HG02840 (cell line): ENCODE measurements at regions not wholly inside any gene's neighbourhood (a gene's known extent, or its start where the extent isn't known, plus 50 kb on each side); places are given as distances from the start of the nearest gene placed in this dataset.

ENCODE experiments used
- ATAC-seq: cut with Tn5 transposase; IDR thresholded peaks from one replicate; pipeline ENCODE4 v1.9.1; 2021; ENCODE audit warnings: mild to moderate bottlenecking, moderate library complexity, moderate number of reproducible peaks; ENCODE audit not compliant: unreplicated experiment, low FRiP score

DNA sequence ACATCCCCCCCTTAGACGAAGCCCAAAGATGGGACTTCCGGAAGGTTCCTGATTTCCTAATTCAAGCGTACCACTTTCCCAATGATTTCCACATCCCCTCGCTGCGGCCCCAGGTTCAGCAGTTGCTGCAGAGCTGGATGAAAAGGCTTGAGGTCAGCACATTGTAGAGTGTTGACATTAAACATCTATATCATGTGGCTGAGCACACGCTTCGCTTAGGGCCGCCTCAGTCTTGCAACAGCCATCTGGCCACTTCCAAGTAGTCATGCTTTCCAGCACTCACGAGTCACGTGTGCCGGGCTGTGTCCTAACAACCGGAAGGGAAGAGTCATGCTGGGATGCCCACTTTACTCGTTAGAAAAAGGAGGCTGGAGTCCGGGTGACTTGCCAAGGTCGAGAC lies 340.6 kb upstream of the IRX4 start:
- no peak for ATAC-seq

GRCh38 chr5:2222246-2222992 lies 339.7 kb upstream of the IRX4 start:
- no peak for ATAC-seq

- no peak for ATAC-seq
These were observed 338.7 kb upstream of the IRX4 start for GRCh38 chr5:2221450-2221849.

GRCh38 chr5:2220741-2221140 lies 338.0 kb upstream of the IRX4 start:
- ATAC-seq, result no peak

DNA sequence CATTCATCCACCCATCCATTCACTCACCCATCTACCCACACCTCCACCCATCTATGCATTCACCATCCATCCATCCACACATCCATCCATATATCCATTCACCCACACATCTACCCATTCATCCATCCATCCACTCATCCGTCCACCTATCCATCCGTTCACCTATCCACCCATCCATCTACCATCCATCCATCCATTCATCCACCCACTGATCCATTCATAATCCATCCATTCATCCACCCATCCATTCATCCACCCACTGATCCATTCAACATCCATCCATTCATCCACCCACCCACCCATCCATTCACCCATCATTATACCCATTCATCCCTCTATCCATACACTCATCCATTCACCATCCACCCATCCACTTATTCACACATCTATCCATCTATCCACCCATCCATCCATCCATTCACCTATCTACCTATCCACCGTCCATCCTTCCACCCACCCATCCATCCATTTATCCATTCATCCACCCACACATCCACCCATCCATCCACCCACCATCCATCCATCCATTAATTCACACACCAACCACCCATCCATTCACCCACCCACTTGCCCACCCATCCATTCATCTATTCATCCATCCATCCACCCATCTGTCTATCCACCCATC lies 336.5 kb upstream of the IRX4 start:
- ATAC-seq, result no peak

- ATAC-seq, result no peak
These were observed 334.5 kb upstream of the IRX4 start for GRCh38 chr5:2217219-2217618.

DNA sequence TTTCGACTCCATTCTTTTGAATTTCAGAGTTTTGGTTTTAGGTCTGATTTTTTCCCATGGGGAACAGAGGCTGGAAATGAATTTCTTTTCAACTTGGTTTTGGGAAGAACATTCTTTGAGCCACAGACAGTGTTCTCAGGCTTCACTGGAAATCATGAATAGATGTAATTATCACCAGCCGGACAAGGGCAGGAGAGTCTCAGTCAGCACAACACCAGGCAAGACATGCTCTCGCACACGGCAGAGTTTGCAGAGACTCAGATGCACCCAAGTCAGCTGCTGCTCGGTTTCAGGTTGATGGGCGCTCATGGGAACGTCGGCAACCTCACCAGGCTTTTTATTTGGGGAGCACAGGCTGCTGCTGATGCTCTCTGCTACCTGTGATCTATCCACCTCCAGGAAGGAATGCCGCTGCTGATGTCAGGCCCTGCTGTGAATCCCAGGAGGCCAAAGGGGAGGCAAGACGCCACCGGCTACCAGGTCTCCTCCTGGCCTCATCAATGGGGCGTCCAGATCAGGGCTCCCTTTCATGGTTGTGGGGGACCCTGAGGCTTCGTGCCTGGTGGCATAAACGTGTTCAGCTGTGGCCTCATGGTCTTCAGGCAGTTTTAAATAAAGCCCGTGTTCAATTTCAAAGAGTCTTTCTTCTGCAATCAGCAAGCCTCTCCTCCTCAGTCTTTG lies 332.3 kb upstream of the IRX4 start:
- no peak for ATAC-seq

DNA sequence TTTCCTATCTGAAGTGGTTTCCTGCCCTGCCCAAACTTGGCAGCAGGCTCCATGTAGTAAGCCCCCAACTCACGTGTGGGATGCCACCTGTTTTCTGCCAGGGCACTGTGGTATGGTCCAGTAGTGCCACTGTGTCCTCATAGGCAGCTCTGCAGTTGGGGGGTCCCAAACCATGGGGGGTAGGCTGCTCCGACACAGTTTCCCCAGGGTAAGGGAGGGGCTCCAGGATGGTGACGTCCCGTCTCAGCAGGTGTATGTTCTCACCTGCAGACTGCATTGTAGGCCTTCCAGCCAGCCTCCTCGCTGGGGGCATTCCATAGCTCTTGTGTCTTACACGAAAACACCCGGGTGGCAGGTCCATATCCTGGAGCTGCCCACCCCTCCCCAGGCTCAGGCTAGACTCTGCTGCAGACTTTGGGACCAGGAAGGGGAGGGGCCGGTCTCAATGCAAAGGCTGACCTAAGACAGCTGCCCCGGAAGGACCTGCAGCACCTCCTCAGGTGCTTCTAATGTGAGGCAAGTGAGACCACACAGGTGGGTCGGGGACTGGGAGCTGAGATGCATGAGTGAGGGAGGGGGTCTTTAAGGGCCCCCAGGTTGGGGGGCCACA lies 330.5 kb upstream of the IRX4 start:
- ATAC-seq, result no peak

DNA sequence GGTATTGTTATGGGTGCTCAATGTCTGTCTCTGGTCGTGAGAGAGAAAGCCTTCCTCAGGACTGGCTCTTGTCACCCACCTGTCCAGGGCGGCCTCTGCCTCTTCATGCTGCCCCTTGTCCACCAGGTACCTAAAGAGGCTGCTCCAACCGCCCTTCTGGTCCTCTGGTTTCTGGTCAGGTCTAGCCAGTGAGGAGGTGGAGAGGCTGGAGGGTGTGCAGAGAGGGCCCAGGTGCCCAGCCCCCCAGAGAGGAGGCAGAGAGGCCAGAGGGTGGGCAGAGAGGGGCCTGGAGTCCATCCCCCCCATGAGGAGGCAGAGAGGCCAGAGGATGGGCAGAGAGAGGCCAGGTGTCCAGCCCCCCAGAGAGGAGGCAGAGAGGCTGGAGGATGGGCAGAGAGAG lies 329.8 kb upstream of the IRX4 start:
- no peak for ATAC-seq

DNA sequence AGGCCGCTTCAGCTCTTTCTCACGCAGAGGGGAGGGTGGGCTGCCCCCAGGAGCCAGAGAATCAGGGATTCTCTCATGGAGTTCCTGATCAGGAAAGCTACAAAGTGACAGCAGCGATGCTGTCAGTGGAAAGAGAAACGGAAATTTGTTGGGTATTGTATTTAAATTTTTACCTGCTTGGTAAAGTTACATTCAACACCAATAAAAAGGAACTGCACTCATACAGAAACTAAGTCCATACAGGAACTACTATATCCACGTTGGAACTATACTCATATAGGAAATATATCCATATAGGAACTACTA lies 325.5 kb upstream of the IRX4 start:
- no peak for ATAC-seq

DNA sequence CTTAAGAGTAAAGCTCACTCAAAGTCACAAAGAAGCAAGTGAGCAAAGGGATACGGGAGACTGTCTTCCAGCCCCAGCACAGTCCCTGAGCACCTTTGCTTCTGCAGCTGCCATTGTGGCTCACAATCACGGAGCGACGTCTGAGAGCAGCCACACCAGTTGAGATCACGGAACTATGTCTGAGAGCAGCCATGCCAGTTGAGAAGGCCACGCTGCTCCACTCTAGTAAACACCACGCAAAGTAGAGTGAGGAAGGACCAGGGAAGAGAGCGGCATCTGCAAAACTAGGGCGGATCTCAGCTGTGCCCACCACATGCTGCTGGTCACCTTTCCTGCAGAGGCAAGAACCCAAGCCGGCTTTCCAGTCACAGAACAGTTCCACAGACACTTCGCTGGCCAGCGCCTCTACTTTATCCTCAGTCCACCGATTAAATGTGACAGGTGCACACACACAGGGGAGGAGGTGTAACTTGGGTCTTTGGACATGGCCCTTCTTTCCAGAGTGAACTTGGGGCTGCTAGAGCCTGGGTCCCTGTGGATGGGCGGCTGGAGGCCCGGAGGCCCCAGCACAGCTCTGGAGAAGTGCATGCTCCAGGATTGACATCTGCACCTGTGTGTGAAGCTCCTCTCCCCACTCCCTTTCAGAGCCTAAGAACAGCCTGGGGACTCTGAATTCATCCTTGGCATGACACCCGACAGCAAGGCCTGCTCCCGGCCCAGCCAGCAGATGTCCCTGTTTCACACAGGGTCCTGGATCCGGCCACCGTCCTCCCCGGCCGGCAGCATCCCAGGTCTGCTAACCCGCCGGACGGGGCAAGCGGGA lies 324.9 kb upstream of the IRX4 start:
- no peak for ATAC-seq

DNA sequence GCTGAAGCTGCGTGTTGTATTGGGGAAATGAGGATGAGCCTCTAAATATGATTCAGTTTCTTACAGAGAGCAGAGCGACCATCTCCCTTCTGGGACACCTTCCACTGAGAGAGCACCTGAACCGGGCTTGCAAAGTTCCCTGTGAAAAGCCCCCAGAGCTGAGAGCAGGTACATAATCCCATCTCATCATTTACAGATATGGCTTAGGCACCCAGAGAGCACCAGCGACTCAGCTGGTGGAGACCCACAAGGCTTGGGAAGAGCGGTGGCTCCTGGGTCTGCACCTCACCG lies 324.3 kb upstream of the IRX4 start:
- no peak for ATAC-seq

DNA sequence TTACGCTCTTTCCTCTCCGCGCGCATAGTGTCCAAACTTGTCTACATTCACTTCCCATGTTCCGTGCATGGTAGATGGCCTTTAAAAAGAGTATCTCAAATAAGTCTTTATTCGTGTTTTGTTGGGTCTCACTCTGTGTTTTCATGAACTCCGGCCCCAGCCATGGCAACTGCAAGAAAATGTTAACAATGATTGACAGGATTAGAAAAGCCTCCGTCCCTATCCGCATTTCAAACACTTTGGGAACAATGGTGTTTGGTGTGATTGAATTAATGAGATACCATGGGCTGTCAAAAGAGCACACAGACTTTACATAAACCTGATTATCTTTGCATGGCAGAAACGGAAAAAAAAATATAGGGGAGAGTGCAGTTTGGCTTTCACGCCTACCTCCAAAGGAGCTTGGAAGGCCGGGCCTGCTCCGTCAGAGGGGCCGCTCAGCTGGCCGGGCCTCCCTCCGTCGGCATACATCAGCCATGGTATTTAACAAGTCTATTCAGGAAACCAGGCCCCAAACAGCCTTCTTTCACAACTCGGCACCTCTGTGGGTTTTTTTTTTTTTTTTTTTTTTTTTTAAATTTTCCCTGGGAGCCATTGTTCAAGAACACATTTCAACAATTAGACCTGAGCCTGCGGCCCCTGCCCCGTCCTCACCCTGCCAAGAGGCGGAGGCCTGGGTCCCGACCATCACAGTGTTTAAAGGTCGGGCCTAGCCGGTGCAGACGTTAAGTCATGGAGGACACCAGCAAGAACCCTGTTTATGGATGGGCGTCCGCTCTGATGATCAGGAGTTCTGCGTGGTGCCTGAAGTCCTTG lies 323.8 kb upstream of the IRX4 start:
- no peak for ATAC-seq

DNA sequence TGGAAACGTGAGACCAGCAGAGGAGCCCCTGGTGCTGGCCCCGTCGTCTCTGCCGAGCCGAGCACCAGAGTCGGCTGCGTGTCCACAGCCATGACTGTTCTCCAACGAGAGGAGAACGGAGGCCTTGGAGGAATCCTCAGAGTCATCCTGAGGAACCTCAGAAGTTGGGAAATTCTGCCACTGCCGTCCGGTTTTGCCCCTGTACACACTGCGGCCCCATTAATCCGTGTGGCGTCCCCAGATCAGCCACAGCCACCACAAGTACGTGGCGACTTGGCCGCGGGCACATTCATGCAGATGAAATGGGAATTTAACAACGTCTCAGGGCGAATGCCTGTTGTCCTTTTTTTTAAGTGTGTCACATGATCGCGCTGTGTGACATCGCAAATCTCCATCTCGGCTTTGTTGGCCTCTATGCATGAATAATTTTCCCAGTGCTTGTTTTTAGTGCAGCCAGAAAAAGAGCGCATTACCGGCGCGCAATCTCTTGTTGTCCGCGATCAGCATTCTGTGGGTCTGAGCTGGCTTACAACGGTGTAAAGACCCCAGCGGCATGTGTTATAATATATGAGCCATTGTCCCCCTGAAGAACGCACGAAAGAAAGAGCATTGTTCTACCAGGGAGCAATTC lies 323.0 kb upstream of the IRX4 start:
- no peak for ATAC-seq

GRCh38 chr5:2205185-2205585 lies 322.5 kb upstream of the IRX4 start:
- ATAC-seq, result no peak

DNA sequence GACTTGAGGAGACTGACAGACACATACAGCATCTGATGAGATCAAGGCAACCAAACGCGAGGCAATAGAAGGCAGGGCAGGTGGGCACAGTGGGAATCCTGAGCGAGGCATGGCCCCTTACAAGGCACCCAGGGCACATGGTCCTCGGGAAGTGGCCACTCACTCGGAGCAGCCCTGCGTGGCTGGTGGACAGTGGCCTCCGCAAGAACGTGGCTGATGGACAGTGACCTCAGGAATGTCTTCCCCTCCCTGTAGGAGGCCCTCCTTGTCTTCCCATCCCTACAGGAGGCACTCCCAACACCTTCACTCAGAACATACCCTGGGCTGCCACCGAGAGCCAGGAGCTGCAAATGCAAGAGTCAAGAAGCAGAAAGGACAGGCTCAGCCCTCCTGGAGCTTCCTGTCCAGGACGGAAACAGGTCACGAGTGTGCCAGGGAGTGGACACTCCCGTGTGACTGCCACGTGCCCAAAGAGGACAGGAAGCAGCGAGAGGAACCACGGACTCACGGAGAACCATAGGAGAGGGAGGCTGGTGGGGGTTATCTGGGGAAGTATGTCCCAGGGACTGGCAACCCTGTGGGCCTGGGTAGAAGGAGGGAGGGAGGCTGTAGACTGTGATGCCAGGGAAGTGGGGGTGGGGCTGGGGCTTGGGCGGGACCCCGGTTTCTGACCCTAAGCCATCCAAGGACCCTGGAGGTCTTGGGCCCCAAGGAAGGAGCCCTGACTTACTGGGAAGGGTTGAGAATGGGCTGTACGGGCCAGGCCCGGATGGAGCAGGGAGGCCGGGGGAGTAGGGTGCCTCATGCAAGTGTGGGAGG lies 321.9 kb upstream of the IRX4 start:
- ATAC-seq, result no peak

GRCh38 chr5:2203774-2204173 lies 321.0 kb upstream of the IRX4 start:
- ATAC-seq, result no peak

GRCh38 chr5:2201832-2202231 lies 319.1 kb upstream of the IRX4 start:
- no peak for ATAC-seq

GRCh38 chr5:2201421-2201820 lies 318.7 kb upstream of the IRX4 start:
- no peak for ATAC-seq
